GM19467 (cell line): ENCODE measurements at regions not wholly inside any gene's neighbourhood (a gene's known extent, or its start where the extent isn't known, plus 50 kb on each side); places are given as distances from the start of the nearest gene placed in this dataset.
"Not testable (repeated sequence)": the region's sequence is repeated elsewhere in the genome, so short reads cannot be mapped to it uniquely, and the experiment has no call there.

Experiments
- ATAC-seq: cut with Tn5 transposase; IDR thresholded peaks from one replicate; pipeline ENCODE4 v1.9.1; 2021; ENCODE audit warnings: mild to moderate bottlenecking, moderate library complexity; ENCODE audit not compliant: unreplicated experiment

DNA sequence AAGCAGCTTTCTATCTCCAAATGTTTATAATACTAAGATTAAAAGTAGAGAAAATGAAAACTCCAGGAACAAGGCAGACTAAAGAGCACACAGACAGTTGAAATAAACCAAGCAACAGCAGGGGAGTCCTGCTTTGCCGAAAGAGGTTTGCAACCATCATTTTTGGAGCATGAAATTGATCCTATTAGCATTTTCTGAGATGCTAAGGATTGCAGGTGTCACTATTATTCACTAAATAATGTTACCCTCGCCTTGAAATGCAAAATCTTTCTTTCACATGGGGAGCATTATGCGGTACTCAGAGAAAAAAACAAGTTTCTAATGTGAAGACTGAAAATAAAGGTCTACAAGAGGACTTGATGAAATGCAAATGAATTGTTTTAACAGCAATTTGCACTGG, 81.7 kb upstream of the DNAJC10 start:
- no peak for ATAC-seq

DNA sequence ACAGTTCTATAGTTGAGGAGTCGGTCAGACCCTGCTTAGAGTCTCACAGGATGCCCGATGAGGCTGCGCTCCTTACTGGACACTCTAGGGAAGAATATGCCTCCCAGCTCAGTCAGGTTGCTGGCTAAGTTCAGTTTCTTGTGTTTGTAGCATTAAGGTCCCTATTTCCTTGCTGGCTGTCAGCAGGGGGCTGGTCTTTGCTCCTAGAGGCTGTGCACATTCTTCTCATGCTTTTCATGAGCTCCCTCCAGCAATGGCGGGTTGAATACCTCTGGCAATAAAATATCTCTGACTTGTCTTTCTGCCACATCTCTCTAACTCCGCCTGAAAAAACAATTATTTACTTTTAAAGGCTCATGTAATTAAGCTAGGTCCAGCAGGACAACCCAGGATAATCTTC, 79.4 kb upstream of the DNAJC10 start:
- ATAC-seq, result no peak

DNA sequence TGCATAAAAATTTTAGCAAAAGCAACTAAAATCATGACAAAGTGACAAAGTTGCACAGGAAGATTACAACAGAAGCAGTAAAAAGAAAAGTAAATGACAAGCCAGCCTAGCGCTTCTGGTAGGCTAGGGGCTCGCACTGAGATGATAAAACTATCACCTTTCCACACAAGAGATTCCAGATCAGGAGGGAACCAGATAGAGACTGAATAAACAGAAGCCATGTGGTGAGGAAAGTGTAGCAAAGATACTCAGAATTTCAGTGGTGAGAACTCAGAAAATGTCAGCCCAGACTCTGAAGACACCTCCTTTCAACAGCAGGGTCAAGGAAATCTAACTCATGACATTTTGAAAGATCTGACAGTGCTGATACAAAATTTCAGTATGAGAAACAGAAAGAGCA, 77.4 kb upstream of the DNAJC10 start:
- ATAC-seq, result no peak

DNA sequence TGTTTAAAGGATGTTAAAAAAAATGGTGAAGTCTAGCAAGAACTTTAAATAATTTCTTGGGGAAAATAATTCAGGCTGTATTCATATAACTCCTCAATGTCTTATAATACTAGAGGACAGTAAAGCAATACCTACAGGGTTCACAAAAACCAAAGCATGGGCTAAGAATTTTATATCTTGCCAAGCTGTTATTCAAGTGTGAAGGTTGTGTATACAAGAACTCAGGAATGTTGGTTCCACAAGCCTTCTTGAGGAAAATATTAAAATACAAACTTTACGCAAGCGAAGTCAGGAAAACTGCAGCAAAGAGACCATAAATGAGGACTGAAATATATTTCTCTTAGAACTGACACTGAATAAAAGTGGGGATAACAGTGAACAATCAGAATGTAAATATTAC, 76.1 kb upstream of the DNAJC10 start:
- no peak for ATAC-seq

DNA sequence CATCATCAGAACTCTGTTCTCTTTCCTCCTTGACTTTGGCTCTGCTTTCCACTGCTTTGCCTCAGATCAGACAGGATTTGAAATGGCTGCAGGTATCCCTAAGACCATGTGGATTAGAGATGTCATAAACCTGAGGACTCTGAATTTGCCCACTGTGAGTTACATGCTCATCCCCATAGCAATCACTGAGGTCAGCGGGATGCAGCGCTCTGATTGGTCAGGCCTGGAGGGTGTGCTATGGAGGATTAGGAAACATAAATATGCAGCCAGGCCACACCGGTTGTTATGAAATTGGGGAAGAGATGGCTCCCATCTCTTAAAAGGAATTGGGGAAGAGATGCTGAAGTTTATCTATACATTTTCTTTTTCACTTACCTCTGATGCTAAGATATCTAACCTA, 73.7 kb upstream of the DNAJC10 start:
- ATAC-seq, result peak; percentile 99

DNA sequence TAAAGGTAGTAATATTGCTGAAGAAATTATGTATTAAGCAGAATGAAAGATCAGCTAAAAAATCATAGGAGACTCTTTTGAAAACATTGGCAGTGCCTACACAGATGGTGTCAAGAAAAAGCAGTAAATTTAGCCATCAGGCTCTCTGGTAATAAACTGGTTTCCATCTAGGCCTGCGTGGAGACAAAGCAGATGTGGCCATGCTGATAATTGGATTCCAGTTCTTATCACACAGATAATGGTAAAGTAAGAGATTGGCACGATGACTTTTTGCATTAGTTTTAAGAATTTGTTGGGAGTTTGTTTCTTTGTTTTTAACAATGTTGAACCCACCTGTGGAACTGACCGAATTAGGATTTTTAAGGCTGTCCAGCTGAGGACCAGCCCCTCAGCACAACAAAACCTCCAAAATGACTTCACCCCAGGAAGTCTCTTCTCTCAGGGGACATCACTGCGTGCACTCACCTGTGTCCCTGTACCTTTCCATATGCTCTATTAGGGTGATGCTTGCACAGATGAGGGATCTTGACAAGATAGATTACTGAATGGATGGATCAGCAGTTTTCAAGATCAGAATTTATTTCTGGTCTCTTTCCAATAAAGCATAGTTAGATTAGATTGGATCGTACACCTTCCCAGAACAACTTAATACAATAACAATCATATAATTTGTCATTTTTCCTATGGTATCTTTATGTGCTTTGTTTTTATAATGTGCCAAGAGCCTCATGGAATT, 69.1 kb upstream of the DNAJC10 start:
- ATAC-seq, result no peak

DNA sequence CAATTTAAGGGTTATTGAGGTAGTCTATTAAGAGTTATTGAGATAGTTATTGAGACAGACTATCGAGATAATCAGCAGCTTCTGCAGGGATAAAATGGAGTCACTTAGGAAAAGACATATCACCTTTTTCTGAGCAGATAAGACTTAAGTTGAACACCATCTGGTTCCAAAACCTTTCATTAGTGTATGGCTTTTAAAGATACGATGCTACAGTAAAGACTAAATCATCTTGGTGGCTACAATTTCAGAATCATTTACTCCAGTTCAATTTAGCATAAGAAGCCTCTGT, 68.6 kb upstream of the DNAJC10 start:
- ATAC-seq, result no peak

DNA sequence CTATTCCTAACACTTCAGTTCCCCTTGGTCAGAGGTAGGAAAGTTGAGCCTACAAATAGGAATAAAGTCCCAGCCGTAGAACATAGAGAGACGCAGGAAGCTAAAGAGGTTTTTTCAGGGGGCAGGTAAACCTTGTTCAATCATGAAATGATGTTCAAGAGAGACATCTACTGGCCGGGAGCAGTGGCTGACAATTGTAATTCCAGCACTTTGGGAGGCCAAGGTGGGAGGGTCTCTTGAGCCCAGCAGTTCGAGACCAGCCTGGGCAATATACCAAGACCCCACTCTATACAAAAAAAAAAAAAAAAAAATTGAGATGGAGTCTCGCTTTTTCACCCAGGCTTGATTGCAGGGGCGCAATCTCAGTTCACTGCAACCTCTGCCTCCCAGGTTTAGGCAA, 66.7 kb upstream of the DNAJC10 start:
- no peak for ATAC-seq

DNA sequence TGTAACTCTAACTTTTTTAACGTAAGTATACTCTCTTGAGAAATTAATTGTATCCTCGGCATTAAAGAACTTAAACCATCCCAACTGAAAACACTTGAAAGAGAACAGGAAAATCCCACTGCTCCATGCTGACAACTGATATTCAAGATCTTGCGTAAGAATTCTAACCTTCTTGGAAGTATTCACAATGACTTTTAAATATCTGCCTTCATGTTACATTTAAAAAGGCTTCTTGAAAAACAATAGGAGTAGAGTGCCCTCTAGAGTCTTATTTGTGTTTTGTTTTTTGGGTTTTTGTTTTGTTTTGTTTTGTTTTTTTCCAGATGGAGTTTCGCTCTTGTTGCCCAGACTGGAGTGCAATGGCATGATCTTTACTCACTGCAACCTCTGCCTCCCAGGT, 65.4 kb upstream of the DNAJC10 start:
- no peak for ATAC-seq

DNA sequence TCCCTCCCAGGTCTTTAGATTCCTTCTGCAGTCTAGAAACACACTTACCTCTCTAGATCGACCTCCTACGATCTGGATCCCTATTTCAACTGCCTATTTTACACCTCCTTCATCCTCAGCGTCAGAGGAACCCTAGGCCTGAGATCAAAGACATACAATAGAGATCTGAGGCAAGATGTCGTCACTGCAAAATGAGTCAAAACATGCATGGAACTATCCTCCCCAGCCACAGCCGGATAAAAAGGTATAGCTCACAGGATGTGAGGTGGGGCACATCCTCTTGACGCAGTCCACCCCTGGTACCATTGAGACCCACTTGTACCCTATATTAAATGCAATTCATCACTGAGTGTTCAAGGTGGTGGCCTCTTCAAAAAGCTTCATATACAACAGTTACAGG, 63.7 kb upstream of the DNAJC10 start:
- ATAC-seq, result no peak

DNA sequence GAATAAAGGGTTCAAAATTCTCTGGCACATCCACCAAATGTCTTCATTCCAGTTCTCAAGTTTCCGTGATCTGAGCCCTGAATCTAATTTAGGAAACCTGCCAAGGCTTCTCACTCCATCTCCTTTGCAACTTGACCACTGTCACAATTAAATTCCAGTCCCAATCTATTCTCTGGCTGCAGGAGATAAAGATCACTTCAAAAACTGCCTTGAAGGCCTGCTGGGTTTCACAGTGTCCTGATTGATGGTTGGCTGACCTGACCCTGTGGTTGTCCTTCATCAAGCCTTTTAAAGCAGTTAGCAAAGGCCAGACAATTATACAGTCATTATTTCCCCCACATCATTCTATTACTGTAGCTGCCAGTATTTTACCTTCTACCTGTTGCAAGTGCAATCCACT, 60.3 kb upstream of the DNAJC10 start:
- no peak for ATAC-seq

DNA sequence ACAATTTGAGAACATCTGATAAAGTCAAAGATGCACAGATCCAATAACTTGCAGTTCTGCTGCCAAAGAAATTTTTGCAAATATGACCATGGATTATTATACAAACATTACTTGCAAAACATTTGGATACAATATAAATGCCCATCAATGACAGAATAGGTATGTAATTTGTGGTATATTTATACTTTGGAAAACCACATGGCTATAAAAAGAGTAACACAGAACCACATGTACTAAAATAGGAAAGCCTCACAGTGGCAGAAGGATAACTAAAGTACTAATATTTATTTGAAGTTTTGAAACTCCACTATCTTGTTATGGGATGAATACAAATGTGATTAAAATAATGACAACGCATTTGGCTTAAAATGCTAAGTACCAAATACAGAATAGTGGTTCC, 51.8 kb upstream of the DNAJC10 start:
- ATAC-seq, result no peak

DNA sequence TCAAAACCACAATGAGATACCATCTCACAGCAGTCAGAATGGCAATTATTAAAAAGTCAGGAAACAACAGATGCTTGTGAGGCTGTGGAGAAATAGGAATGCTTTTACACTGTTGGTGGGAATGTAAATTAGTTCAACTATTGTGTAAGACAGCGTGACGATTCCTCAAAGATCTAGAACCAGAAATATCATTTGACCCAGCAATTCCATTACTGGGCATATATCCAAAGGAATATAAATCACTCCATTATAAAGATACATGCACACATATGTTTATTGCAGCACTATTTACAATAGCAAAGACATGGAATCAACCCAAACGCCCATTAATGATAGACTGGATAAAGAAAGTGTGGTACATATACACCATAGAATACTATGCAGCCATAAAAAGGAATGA, 50.6 kb upstream of the DNAJC10 start:
- ATAC-seq, result not testable (repeated sequence)
